ENCODE measurements at regions not wholly inside any gene's neighbourhood (a gene's known extent, or its start where the extent isn't known, plus 50 kb on each side); places are given as distances from the start of the nearest gene placed in this dataset.
A peak's percentile ranks its signal among the peaks of the same experiment; 100 is the strongest.
"Not testable (repeated sequence)": the region's sequence is repeated elsewhere in the genome, so short reads cannot be mapped to it uniquely, and the experiment has no call there.

- DNase-seq (no peak), ATAC-seq (no peak)
These were observed 55.6 kb upstream of the ABCD3 start for GRCh38 chr1:94362466-94363058.

GRCh38 chr1:94358630-94359599 is 59.3 kb upstream of the ABCD3 start:
- no peak for ATAC-seq
- DNase-seq = no peak

GRCh38 chr1:94357661-94358060 is 60.5 kb upstream of the ABCD3 start:
- ATAC-seq (no peak), DNase-seq (no peak)

GRCh38 chr1:94355485-94355980 is 62.7 kb upstream of the ABCD3 start:
- DNase-seq = no peak
- ATAC-seq = no peak

- ATAC-seq (no peak), DNase-seq (no peak)
These were observed 66.7 kb upstream of the ABCD3 start for GRCh38 chr1:94351481-94351880.

DNA sequence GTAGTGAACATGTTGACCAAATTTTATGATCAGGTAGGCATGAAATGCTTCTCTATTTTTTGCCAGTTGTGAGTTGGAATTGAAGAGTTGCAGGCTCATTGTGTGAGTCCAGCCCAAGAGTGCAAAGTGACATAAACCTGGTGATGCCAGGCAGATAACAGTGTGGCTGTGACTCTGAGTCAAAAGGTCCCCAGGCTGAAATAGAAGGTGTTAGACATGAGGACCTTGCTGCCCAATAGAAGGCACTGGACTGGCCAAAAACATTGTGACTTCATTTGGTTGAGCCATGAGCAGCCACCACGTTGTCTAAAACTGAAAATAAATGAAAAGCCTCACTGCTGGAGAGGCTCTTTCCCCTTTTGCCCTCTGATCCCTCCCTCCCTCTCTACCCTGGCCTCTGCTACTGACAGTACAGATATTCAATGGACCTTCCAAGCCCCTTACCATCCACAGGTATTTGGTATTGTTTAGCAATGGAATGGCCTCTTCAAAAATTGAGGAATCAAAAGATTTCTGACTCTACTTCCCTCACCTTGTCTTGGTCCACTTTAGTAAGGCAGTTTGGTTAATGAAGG is 67.8 kb upstream of the ABCD3 start:
- DNase-seq (no peak), ATAC-seq (no peak)

GRCh38 chr1:94349853-94350252 is 68.3 kb upstream of the ABCD3 start:
- DNase-seq (no peak), ATAC-seq (no peak)

DNA sequence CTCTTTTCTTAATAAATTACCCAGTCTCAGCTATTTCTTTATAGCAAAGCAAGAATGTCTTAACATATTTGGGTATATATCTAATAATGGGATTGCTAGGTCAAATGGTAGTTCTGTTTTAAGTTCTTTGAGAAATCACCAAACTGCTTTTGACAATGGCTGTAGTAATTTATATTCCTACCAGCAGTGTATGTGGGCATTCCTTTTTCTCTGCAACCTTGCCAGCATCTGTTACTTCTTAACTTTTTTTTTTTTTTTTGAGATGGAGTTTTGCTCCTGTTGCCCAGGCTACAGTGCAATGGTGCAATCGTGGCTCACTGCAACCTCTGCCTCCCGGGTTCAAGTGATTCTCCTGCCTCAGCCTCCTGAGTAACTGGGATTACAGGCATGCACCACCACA is 69.8 kb upstream of the ABCD3 start:
- not testable (repeated sequence) for ATAC-seq, DNase-seq

DNA sequence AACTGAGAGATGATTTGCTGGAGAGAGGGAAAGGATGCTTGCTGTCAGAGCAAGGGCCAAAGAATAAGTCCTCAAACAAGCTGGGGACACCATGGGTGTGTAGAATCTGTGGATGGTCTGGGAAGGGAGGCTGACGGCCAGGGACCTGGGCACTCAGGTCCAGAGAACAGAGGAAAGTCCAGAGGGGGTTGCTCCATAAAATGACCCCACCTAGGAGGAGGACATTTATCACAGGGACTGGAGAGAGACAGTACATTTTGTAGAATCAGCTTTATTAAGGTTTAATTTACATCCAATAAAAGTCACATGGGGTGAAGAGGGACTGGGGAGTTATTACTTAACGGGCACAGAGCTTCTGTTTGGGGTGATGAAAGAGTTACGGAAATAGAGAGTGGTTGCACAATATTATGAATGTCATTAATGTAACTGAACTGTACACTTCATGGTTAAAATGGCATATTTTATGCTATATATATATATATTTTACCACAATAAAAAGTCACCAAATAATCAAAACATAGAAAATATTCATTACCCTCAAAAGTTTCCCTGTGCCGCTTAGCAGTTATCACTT is 73.0 kb upstream of the ABCD3 start:
- DNase-seq (no peak), ATAC-seq (no peak)

DNA sequence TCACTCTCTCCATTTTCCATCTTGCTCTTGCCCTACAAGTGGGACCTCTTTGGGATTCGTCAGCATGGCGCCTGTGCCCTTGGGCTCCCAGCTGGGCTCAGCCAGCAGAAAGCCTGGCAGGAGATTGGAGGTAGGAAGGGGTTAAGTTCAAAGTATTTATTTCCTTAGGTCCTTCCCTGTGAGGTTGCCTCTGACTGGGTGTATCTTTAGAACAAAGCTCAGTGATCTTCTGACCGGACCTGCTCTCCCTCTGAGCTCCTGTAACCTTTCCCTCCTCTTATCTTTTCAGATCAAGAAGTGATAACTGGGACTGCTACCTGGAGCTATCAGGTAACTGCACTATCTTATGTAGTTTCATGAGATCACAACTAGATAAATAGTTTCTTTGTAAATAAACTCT is 75.8 kb upstream of the ABCD3 start:
- DNase-seq = no peak
- ATAC-seq = no peak

DNA sequence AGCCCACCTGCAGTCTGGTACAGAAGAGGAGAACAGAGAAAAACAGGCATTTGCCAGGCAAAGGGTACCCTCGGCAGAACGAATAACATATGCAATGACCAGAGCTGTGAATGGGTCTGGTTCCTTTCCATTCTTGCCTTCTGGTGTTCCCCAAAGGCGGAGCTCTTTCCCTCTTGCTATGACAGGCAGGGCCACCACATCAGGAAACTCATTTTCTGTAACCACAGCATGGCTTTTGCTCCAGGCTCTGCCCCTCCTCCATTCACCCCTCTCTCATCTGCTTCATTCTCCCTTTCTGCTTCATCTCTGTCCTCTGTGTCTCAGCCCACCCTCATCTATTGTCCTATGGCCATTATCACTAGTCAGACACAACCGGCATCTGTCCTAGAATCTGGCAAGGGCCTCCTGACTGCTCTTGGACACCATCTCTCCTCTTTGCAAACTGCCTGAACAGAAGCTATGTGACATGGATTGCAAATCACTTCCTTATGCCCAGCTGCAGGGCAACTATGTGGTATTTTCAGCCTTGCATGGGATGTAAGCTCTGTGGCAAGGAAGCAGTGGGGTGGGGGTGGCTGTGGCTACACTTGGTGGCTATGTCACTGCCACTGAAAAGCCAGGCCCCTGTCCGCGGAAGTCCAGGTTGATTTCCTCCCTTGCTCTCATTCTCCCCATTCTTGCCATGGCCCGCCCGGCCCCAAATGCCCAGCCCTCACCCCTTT is 78.8 kb upstream of the ABCD3 start:
- DNase-seq = no peak
- no peak for ATAC-seq

- ATAC-seq (no peak), DNase-seq (no peak)
These were observed 81.2 kb upstream of the ABCD3 start for GRCh38 chr1:94336991-94337390.

DNA sequence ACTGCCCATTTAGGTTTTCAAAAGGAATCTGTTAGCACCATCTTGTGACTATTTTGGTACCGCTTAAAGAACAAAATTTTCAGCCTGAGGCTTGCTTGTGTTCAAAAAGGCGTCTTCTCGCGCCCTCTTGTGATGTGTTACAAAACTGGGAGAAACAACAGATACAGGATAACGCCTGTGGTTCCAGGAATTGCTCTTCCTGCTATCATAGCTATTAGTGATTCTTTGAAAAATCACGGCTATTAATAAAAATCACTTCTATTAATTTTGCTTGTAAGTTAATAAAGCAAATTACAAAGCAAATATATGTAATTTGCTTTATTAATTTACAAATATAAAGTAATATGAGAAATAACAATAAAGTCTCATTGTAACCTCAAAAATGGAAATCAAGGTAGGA is 82.2 kb upstream of the ABCD3 start:
- ATAC-seq = no peak

DNA sequence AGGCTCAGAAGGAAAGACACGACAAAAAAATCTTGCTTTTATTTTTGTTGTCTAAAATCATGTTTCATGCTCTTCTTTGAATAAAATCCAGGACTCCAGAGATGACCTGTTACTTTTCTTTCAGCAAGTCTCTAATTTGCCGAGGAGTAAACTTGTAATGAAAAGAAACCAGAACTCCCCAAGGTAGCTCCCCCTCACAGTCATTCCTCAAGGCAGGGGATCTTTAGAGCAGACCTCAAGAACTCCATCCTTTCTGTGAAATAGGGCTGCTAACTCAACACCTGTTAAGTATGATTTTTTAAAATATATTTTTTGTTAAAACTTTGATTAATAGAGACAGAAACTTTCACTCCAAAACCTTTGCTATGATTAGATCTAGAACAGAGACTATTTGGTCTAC is 82.7 kb upstream of the ABCD3 start:
- DNase-seq = no peak
- no peak for ATAC-seq

More for the DNA sequence above, 82.2 kb upstream of the ABCD3 start:
- peak; percentile 27 for DNase-seq

DNA sequence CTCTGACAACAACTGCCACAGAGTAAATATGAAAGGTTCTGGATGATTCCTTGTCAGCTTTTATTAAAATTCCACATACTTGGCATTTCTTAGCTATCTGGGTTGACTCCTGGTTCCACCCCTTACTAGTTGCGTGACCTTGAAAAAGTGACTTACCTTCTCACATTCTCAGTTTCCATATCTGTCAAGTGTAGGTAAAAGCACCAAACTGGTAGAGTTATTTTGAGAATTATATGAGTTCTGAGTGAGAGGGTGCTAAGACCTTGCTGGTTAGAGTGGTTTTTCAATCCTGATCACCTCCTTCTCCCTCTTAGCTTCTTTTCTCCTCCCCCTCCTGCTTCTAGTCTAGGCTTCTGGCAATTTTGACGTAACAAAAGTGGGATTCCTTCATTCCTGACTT is 83.4 kb upstream of the ABCD3 start:
- ATAC-seq (no peak), DNase-seq (no peak)

DNA sequence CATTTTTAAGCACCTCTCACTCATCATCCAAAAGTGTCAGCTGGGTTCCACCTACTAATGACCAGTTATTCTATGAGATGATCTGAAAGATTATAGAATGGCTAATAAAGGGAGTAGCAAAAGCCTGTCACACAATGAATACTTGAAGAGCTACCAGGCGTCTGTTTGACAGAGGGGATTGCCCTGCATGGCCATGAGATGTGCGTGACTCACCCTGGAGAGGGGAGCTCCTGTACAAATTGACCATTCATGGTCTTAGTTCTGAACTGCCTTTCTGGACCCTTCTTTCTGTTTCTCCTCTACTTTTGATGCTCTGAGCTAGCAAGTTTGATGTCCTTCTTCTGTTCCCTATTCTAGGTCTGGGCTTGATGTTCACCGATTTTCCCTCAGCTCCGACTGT is 85.2 kb upstream of the ABCD3 start:
- ATAC-seq (peak; percentile 36), DNase-seq (no peak)

DNA sequence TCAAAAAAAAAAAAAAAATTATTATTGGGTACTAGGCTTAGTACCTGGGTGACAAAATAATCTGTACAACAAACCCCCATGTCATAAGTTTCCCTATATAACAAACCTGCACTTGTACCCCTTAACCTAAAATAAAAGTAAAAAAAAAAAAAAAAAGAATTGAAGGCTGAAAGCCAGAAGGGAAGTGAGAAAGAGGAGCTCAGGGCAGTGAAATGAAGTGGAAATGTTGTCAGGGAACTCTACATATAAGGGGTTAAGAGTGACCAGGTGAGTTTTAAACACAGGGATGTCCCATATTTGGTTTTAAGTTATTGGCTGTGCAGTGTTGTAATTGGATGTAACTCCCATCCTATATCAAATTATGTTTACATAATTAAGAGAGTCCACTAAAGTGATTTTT is 85.7 kb upstream of the ABCD3 start:
- DNase-seq (no peak), ATAC-seq (no peak)

DNA sequence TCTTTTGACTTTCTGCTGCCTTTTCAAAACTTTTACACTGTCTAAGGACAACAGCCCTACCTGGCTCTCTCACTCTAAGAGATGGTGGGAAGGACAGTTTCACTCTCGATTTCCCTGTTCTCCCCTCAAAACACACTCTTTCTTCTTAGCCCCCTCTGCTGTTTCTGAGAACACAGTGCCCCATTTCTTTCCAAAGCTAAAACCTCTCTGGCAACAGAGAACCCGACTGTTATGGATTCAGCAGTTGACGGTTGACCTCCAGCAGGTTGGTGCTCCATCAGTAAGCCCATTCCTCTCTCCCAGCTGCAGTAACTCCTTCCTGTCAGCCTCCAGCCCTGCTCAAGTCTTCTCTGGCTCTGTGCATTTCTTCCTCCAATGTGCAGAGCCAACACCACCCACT is 88.2 kb upstream of the ABCD3 start:
- DNase-seq (no peak), ATAC-seq (no peak)

GRCh38 chr1:94329276-94329675 is 88.9 kb upstream of the ABCD3 start:
- ATAC-seq (no peak), DNase-seq (no peak)

- DNase-seq (no peak), ATAC-seq (no peak)
These were observed 89.8 kb upstream of the ARHGAP29 start for GRCh38 chr1:94327001-94327690.

DNA sequence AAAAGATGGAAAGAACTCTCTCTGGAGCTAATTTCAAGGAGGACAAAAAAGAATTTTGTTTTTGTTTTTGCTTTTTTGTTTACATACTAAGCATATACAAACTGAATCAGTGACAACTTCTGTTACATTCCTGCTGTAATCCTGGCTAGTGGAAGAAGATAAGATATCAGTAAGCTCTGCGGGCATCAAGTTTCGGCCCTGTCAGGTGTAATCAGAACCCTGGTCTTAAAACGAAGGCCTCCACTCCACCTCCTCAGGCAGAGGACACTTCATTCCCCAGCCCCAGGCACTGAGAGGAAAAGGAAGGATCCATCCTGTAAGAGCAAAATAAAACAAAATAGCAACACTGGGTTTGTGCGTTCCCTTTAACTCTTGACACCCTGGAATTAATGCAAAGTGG is 88.9 kb upstream of the ARHGAP29 start:
- DNase-seq = no peak
- ATAC-seq = no peak
